Left hindlimb (tissue), 1 donor: ENCODE measurements at regions not wholly inside any gene's neighbourhood (a gene's known extent, or its start where the extent isn't known, plus 50 kb on each side); places are given as distances from the start of the nearest gene placed in this dataset.
A peak's percentile ranks its signal among the peaks of the same experiment; 100 is the strongest.
"Not testable (repeated sequence)": the region's sequence is repeated elsewhere in the genome, so short reads cannot be mapped to it uniquely, and the experiment has no call there.

Experiments used
- DNase-seq: peaks from one replicate; pipeline ENCODE4 v3.0.0-alpha.2; 2018

DNA sequence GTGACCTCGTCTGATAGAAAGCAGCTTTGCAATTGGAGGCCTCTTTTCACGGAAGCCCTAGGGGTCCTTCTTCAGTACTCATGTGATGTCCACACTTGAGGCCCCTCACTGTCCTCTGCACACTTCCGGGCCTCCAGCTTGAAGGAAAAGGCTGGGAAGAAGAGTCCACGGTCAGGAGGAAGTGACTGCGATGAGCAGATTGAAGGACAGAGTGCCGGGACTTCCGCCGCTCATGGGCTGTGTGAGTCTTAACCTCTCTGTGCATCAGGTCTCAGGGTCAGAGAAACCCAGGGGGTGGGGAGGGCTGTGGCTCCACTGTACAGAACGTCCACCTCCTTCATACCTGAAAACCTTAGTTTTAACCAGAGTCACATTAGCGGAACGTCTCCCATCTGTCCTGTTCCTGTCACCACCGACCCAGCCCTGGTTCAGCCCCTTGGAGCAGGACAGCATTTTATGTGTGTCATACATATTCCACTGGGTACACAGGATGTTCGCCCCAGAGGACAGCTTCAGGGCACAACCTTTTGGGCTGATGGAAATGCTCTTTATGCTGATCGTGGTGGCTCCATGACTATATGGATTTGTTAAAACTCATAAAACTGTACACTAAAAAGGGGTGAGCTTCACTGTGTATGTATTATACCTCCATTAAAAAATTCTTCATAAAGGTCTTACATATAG is 51.0 kb upstream of the SORCS2 start:
- DNase-seq: no peak

DNA sequence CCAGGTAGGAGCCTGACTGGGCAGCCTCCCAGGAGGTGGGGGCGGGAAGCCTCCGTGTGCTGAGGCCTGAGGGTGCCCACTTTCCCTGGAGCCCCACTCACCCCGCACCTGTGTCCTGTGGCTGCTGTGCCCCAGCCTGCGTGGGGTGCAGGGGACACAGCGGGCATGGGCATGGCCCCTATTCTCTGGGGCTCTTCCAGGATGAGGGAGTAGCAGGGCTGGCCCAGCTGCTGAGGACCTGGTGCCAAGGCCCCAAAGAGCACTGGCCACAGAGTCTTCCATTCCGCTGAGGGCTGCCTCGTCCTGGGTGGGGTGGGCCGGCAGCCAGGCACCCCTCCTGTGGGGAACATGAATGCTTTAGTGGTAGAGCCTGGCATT is 51.7 kb upstream of the SORCS2 start:
- DNase-seq: no peak

DNA sequence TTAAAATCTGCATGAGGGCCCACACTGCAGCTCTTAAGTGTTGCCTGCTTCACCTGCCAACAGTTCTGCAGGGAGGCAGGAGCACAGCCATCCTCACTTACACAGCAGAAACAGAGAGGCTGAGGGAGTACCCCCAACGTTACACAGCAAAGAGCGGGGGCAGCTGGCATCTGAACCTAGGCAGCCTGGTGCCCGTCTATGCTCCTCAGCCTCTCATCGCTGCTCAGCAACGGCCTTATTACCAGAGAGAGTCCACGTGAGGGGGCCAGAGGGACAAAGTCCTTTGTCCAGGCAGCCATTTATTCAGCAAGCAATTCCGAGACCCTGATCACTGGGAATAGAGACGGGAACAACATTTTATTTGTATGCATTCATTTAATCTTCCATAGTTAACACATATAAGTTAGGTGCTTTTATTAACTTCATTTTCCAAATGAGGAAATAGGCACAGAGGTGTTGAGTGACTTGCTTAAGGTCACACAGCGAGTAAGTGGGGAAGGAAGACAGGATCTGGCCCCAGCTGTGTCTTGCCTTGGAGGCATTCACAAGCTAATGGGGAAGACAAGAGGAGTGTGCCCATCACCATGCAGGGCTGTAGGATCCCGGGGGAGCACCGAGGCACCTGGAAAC is 52.2 kb upstream of the SORCS2 start:
- no peak for DNase-seq

DNA sequence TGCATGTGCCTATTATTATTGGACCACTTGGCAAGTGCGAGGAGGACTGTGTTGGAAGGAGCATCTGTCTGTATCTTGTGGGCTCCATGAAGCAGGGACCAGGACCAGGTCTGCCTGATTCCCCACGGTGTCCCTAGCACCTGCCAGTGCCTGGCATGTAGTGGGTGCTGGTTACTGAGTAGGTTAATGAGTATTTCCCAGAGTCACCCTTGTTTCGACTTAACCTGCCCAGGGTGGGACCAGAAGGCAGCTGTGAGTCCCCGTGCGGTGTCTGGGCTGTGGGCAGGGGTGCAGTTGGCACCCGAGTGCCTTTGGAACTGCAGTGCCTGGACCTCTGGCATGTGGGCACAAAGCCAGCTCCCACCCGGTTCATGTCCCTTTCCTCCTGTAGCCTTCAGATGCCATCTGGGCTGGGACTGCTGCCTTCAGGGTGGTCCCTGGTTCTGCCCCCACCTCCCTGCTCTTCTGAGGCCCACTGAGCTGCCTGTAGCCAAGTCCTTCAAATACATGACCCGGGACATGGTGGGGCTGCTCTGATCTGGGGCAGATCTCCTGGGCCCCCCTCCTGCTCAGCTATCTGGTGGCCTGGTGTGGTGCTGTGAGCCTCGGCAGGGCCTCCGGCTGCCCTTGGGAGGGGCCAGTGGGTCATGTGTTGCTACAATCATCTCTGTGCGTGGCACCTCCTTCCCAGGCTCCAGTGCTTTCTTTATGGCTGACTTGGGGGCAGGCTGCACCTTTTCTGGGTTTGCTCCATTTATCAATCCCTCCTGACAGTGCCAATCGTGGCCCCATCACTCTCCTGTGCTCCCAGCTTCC is 53.0 kb upstream of the SORCS2 start:
- DNase-seq: no peak

DNA sequence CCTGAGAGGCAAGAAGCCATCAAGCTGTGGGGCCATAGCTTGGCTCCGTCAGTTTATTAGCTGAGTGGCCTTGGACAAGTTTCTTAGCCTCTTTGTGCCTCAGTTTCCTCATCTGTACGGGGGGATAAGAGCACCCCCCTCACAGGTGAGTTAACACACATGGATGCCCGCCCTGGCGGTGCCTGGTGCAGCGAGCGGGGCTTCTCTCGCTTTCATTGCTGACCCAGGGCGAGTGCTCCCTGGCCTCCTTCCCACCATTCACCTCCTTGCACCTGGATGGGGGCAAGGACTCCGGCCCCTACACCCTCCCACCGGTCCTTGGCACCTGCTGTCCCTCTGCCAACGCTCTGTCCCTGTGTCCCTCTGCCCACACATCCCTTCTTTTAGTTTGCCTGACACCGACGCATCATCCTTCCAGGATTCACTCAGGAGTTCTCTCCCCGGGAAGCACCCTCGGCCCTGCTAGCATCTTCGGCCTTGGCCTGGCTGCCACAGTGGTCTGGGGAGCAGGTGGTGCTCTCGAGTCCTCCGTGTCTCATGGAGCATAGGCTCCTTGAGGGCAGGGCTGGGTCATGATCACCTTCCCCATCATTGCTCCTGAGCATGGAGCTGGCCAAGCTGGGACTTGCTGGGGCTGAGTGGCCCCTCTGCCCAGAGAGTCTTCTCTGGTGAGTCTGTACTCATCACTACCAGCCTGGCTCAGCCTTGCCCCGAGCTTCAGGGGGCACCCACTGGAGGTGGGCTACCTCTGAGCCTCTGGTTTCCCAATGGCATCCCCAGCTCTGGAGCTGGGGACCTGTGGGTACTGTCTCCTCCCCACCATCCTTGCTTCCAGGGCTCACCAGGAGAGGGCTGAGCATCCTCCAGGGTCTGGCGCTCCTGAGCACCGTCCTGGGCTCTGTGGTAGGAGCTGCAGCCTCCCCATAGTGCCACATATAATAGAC is 53.8 kb upstream of the SORCS2 start:
- no peak for DNase-seq

DNA sequence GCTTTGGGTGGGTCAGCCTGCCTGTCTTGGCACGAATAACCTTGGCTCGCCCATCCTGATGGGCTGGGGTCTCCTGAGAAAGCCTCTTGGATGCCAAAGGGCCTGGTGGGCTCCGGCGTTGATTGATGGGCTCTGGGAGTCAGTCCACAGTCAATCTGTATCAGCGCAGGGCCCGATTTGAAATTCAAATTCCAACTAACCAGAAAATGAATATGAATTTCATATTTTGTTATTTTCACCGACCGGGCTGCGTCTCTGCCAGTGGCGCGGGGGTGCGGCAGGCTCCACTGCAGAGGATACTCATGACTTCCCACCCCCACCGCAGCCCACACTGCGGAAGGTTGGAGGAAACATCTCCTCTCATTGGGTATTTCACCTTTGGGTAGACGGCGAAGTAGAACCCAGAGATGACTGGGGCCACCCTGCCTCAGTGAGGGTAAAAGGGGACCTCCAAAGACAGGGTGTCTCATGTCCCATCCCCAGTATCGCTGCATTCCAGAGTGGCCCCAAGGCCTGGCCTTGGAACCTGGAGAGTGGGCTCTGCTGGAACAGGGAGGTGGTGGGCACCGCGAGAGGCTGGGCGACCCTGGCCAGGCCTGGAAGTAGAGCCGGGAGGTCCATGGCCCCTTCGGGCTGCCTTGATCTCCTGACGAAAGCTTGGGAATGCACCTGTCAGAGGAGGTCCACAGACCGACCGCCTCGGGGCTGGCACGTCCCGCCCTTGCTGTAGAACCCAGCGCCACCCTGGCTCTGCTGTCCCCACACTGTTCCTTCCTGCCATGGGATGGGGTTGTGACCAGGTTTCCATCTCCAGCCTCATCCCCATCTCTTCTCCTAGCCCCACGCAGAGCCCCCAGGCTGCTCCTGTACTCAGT is 54.8 kb upstream of the SORCS2 start:
- DNase-seq: no peak

DNA sequence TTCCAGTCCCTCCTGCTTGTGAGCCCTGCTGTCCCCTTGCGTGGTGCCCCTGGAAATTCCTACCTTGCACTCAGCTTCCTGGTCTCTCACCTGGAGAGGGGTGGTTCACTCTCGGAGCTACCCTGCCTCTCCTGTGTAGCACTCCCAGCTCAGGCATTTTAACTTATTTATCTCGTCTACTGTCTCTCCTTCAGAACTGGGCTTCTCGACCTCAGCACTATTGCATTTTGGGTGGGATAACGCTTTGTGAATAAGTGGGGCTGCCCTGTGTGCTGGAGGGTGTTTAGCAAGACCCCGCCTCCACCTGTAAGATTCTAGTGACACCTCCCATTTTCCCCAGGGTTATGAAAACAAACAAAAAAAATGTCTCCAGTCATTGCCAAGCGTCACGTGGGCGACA is 56.0 kb upstream of the SORCS2 start:
- no peak for DNase-seq

DNA sequence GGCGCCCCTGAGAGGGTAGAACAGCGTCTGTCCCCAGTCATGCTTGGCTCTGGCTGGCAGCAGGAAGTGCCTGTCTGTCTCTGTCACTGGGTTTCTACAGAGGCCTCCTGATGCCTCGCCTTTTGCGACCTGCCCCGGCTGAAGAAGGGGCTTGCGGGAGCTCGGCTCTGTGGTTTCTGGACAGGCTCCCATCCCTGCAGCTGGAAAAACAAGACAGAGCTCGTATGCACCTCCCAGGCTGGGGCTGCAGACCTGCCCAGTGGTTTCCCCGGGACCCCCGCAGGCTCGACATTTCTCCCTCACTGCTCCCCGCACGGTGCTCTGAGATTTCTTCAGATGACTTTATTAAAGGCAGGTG is 57.0 kb upstream of the SORCS2 start:
- peak; percentile 69 for DNase-seq

DNA sequence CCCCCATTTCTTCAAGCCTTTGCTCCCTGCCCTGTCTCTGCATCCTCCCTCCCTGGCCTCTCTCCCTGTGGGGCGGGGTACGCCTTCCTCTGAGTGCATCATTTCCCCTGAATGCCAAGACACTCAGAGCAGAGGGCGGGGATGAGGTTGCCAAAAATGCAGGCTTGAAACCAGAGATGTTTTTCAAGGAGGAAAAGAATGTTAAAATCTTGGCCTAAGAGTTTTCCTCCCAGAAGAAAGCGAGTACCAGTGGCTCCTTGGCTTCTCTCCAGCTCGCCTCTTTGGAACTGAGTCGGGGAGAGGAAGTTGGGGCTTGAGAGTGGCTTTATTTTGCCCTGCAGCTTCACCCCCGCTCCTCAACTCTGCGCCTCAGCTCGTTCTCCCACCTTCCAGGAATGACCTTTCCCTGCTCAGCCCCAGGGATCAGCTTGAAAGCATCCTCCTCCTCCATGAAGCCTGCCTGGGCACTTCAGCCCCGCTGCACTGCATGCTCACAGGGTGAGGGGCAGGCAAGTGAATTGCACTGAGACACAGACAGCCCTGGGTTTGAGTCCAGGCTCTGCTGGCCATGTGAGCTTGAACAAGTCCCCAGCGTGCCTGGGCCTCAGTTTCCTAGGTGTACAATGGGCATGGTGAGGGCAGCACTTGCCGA is 57.5 kb upstream of the SORCS2 start:
- DNase-seq: peak; percentile 89

DNA sequence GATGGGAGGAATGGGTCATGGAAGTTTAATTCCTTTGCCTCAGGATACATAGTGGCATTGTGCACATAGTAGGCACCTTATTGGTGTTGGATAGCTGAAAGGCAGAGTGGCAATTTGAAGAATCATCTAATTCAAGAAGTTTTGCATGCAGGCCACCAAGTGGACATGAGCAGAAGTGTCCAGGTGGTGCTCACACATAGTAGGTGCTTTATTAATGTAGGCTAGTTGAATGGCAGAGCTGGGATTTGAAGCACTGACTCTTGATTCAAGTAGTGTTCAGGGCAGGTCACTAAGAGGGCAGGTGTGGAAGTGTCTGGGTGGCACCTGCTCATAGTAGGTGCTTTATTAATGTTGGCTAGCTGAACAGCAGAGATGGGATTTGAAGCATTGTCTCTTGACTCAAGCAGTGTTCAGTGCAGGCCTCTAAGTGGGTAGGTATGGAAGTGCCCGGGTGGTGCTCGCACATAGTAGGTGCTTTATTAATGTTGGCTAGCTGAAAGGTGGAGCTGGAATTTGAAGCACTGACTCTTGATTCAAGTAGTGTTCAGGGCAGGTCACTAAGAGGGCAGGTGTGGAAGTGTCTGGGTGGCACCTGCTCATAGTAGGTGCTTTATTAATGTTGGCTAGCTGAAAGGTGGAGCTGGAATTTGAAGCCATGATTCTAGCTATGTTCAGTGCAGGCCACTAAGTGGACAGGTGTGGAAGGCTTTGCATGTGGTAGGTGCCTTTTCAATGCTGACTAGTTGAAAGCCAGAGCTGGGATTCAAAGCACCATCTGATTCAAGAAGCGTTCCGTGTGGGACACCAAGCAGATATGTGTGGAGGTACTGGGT is 58.3 kb upstream of the SORCS2 start:
- not testable (repeated sequence) for DNase-seq

DNA sequence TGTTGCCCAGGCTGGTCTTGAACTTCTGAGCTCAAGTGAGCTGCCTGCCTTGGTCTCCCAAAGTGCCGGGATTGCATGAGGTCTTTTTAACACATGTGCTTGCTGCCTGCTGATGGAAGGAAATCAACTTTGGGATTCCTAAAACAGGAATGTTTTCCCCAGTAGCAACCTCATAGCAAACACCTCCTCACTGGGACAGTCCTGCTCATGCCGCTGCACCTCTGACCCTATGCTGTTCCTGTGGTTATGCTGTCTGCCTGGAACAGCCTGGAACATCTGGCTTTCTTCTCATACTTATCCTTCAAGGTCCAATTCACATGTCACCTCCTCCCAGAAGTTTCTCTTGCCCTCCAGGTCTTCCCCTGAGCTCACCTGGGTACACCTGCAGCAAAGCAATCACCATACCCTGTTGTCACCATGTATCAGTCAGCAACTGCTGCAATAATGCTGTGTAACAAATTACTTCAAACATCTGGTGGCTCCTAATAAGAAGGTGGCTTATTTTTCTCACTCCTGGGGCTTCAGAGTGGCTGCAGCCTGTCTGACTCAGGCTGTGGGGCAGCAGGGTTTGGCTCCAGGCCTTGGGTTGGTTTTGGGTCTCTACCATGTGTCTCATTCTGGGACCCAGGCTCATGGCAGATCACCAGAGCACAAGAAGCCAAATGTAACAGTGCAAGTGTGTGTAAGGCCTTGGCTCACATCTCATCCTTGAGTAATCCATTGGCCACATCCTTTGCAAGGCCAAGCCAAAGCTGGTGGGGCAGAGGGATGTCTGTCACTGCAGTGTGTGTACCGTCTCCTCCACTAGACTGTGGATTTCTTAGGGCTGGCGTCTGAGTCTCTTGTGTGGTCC is 59.4 kb upstream of the SORCS2 start:
- DNase-seq: no peak

DNA sequence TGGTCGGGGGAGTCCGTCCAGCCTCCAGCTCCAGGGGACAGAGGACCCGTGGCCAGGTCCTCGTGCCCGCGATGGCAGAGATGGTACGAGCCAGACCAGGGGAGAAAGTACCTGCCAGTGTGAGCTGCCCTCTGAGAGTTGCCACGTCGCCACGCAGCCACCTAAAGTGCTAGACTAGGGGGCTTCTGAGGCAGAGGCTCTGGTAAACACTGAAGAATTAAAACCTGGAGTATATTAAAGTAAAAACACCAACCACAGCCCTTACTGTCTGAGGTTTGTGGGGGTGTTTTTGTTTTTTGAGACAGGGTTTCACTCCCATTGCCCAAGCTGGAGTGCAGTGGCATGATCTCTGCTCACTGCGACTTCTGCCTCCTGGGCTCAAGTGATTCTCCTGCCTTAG is 60.1 kb upstream of the SORCS2 start:
- DNase-seq: no peak

DNA sequence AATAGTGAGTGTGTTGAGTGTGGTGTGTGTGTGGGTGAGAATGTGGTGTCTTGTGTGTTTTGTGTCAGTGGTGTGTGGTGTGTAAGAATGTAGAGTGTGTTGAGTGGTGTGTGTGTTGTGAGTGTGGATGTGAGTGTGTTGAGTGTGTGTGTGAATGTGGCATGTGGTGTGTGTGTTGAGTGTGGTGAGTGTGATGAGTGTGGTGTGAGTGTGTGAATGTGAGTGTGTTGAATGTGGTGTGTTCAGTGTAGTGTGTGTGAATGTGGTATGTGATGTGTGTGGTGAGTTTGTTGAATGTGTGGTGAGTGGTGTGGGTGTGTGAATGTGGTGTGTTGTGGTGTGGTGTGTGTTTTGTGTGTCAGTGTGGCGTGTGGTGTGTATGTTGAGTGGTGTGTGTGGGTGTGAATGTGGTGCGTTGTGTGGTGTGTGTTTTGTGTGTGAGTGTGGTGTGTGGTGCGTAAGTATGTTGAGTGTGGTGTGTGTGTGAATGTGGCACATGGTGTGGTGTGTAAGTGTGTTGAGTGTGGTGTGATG is 60.8 kb upstream of the SORCS2 start:
- no peak for DNase-seq

DNA sequence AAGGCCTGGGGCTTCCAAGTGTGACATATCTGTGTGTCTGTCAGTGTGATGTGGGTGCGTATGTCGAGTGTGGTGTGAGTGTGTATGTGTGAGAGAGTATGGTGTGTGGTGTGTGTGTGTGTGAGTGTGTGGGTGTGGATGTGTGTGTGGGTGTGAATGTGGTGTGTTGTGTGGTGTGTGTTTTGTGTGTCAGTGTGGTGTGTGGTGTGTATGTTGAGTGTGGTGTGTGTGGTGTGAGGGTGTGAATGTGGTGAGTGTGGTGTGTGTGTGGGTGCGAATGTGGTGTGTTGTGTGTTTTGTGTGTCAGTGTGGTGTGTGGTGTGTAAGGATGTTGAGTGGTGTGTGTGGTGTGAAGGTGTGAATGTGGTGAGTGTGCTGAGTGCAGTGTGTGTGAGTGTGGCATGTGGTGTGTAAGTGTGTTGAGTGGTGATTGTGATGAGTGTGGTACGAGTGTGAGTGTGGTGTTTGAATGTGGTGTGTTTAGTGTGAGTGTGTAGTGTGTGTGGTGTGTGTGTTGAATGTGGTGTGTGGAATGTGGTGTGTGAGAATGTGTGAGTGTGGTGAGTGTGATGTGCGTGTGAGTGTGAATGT is 61.6 kb upstream of the SORCS2 start:
- no peak for DNase-seq

DNA sequence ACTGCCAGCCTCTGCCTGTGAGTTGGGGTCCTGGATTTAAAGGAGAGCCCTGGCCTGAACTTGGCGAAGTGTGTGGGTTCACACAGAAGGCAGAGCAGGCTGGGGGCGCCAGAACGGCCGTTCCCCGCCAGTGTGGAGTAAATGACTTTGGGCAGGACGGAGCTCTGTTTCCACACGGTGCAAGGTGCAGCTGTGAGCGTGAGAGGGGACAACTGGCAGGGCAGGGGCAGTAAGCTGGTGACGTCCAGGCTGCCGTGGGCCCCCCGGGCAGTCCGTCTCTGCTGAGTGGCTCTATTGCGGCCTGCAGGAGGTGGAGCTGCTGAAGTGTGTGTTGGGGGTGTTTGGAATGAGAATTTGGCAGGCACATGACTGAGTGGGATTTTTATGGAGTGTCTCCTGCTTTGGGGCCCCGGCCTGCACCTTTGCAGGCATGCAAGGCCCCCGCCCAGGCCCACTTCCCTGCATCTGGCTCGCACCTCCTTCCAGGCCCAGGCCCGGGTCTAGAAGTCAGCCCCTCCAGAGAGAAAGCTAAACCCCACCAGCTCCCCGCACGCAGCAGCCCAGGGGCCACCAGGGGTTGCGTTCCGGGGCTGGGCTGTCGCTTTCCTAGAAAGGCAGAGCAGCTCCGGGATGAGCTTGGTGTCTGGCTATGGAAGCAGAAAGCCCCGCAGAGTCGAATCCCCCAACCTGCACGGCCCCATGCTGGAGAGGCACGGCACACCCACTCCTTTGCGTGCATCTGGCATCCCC is 62.2 kb upstream of the GRPEL1 start:
- peak; percentile 66 for DNase-seq

DNA sequence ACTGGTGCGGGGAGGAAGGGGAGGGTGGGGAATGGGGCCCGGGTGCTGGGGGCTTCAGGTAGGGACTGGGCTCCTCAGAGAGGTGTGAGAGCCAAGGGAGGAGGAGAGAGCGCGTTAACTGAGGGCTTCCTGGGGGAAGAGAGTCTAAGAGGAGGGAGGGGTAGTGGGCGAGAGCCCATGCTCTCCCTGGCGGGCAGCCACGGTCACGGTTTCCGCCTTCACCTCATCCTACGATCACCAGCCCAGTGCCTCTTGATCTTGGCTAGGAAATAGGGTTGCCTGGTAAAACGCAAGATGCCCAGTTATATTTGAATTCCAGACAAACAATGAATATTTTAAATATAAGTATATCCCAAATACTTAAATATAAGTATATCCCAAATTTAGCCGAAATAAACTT is 60.8 kb upstream of the GRPEL1 start:
- no peak for DNase-seq

DNA sequence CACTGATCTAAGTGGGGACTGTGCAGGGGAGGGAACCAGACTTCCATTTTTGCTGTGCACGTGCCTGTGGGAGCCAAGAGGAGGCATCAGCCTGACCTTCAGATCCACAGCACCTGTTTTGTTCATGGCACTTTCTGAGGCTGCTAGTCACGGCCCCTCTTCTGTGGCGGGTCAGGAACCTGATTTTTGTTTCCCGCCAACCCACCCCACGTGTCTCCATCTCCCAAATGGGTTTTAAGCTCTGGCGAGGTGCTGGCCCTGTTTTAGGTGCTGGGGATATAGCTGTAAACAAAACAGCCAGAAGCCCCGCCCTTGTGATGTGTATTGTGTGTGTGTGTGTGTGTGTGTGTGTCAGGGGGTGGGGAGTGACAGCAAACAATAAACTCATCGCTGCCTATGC is 60.4 kb upstream of the GRPEL1 start:
- DNase-seq: no peak

DNA sequence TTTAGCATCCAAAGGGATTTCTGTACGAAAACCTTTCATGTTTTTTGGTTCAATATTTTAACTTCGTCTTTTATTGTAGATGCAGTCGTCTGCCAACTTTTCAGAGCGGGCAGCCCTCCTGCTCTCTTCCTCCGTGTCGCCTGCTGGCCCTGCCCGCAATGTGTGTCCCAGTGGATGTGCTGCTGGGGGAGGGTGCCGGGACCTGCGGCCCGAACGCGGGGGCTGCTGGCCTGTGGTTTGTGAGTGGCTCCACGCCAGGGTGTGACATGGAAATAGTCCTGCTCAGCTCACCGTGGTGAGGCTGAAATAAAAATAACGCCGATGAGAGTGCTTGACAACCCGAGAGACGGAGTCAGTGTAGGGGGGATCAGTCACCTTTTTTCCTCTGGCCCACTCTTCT is 59.7 kb upstream of the GRPEL1 start:
- peak; percentile 61 for DNase-seq
